Urinary bladder (tissue), 3 donors: ENCODE measurements at regions not wholly inside any gene's neighbourhood (a gene's known extent, or its start where the extent isn't known, plus 50 kb on each side); places are given as distances from the start of the nearest gene placed in this dataset.

Experiments
- DNase-seq: peaks from one replicate; pipeline ENCODE4 v3.0.0-alpha.2; 2015; ENCODE audit errors: extremely low spot score
- H3K27ac ChIP-seq: one replicate; pipeline ENCODE4 v1.5.1; 2013; ENCODE audit warnings: low read depth, mild to moderate bottlenecking, moderate library complexity
- H3K36me3 ChIP-seq: one replicate; pipeline ENCODE4 v1.6.1; 2013; ENCODE audit warnings: mild to moderate bottlenecking, moderate library complexity; ENCODE audit not compliant: insufficient read depth
- H3K4me1 ChIP-seq: one replicate; pipeline ENCODE4 v1.6.1; 2013; ENCODE audit warnings: mild to moderate bottlenecking, moderate library complexity; ENCODE audit not compliant: insufficient read depth
- H3K4me3 ChIP-seq: one replicate; pipeline ENCODE4 v1.5.1; 2013; ENCODE audit warnings: low read depth, low read length
- WGBS: extraction: QIAGEN DNeasy Blood & Tissue Kit; methylation state at CpG from one replicate; pipeline ENCODE4 v1.1.7; 2013; 5-methylcytosine and 5-hydroxymethylcytosine counted together
- donor health status: healthy with polysubstance abuse.
- donor health status: healthy.

DNA sequence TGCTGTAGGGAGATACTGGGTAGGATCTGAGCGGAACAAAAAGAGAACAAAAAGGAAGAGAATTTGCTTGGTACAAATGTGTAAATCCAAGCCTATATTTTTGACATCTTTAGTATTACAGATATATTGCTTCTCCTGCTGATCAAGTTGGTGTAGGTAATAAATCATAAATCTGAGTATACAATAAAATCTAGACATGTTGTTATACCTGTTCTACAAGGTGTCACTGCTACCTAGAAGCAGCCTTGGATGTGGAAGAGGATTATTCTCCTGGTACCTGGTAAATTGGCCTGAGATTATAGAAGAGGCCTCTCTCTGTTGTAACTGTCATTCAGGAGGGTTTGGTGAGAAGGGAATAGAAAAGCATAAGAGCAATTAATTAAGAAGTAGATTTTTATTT, 89.9 kb upstream of the LSM8 start:
- Histone ChIP-seq H3K27ac (no peak overlapping the region), H3K4me3 (no peak overlapping the region), H3K36me3 (no peaks in the 10 kb centered on the region), H3K4me1 (no peaks in the 10 kb centered on the region)
- DNase-seq: no peak
- WGBS: 90% methylated on average over 1 of the region's 1 CpG

DNA sequence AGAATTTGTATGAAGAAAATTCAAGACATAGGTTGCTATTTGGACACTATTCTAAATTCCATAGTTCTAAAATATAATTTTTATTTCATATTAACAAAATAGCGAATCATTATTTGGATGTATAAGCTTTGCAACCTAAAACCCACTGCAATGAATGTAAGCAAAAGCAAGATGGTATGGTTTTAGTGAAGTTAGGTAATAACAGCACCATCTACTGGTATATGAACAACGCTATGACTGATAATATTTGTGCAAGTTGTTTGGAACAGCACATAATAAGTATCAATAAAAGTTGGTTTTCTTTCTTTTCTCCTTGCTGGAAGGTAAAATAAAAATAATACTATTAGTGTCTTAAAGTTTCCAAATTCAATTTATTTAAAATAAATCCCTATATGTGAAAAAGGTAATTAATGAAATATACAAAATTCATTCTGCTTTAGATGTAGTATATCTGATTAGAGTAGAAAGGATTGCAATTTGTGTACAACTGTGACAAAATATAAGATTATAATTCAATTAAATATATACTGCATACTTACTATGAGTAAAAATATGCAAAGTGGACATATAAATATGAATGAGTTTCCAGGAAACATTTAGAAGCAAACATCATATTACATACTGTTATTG, 79.0 kb upstream of the LSM8 start:
- 12% methylated on average over 2 of the region's 2 CpGs for WGBS
- DNase-seq: no peak
- no peak overlapping the region for H3K27ac ChIP-seq

GRCh38 chr7:118109607-118110006, 74.4 kb upstream of the LSM8 start:
- WGBS: 95% methylated on average over 2 of the region's 2 CpGs
- no peaks in the 10 kb centered on the region for H3K4me1 ChIP-seq
- no peak for DNase-seq
- no peak overlapping the region for H3K27ac ChIP-seq
- no peak overlapping the region for H3K4me3 ChIP-seq
- no peaks in the 10 kb centered on the region for H3K36me3 ChIP-seq

More for the DNA sequence above, 79.0 kb upstream of the LSM8 start:
- Histone ChIP-seq H3K36me3 (no peaks in the 10 kb centered on the region), H3K4me1 (no peaks in the 10 kb centered on the region), H3K4me3 (no peak overlapping the region)

DNA sequence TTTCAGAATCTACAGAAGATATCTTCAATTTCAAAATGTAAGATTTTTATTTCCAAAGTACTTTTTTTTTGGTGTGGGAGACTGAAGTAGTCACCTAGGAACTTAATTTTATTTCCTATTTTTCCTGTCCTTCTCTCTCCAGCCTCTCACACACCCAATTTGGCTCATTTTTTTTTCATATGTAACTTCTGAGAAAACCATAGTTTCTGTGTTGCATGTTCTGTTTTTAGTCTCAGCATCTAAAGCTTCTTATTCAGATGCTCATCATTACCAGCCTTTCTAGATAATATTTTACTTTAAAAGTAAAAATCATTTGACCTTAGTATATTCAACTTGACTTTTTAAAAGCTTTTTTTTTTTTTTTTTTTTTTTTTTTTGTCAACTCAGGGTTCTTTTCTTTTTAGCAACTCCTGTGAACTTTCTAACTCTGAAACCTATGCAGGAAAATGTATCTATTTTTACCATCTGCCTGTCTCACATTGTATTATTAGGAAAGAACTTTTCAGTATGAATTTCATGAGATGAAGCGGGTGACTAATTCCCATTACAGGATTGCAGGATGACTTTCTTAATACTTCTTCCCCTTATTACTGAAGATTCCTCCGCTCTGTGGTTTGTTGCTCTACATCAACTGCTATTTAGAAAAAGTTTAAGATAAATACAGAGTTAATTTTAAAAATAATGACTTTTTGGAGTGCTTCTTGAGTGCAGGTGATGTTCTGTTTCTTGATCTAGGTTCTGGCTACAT, 73.6 kb upstream of the LSM8 start:
- WGBS: 96% methylated on average over 2 of the region's 2 CpGs
- H3K4me1 ChIP-seq: no peaks in the 10 kb centered on the region
- H3K4me3 ChIP-seq: no peak overlapping the region
- H3K27ac ChIP-seq: no peak overlapping the region
- DNase-seq: no peak
- H3K36me3 ChIP-seq: no peaks in the 10 kb centered on the region

DNA sequence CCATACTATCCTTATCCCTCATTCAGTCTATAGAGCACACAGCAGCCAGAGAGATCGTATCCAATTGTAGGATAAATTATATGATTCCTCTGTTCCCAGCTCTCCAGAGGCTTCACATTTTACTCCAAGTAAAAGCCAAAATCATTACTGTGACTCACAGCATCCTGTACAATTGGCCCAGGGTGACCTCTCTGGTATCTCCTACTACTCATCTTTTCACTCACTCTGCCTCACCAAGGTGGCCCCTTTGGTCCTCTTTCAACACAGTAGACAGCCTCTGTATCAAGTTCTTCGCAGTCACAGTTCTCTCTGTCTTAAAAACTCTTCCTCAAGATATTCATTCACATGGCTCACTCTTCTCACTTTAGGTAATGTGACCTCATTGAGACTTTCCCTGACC, 72.6 kb upstream of the LSM8 start:
- Histone ChIP-seq H3K4me1 (no peaks in the 10 kb centered on the region), H3K4me3 (no peak overlapping the region), H3K36me3 (no peaks in the 10 kb centered on the region), H3K27ac (no peak overlapping the region)
- 86% methylated on average over 2 of the region's 2 CpGs for WGBS
- DNase-seq: no peak

DNA sequence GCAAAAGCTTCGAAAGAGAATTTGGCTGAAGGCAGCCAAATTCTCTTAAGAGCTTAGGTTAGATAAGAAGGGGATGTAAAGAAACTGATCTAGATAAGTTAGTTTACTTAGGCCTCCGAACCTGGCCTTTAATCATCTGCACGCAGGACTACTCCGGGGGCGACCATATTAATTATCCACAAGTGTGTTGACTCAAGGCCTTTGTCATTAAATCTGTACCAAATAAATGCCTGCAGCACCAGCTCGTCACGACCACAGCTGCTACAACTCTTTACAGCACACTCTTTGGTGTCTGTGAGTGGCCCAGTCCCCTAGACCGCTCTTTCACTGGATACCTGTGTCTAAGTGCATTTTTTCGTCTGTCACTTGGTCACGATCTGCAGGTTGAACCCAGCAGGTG, 69.8 kb upstream of the LSM8 start:
- no peaks in the 10 kb centered on the region for H3K36me3 ChIP-seq
- 85% methylated on average over 10 of the region's 10 CpGs for WGBS
- no peak overlapping the region for H3K4me3 ChIP-seq
- H3K4me1 ChIP-seq: no peaks in the 10 kb centered on the region
- DNase-seq: no peak
- no peak overlapping the region for H3K27ac ChIP-seq

GRCh38 chr7:118129041-118129795, 54.7 kb upstream of the LSM8 start:
- Histone ChIP-seq H3K4me1 (no peaks in the 10 kb centered on the region), H3K4me3 (no peak overlapping the region), H3K27ac (no peak overlapping the region), H3K36me3 (no peaks in the 10 kb centered on the region)
- 69% methylated on average over 3 of the region's 3 CpGs for WGBS
- no peak for DNase-seq

DNA sequence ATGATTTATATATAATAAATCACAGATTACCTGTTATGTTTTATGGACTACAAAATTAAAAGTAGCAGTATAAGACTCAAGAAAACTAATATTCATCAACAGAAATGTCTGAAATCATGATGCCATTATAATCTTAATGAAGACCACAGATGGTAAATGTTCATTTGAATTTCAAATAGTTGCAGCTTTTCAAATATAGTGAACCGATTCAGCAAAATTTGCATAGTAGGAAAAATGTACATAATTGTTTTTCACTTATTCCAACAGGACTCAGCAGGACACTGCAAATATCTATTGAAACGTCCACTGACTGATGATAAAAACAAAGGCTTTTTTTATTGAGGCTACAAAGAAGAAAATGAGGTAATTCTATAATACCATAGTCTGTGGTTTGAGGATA, 51.2 kb upstream of the LSM8 start:
- Histone ChIP-seq H3K36me3 (no peaks in the 10 kb centered on the region), H3K4me1 (no peaks in the 10 kb centered on the region), H3K27ac (no peak overlapping the region), H3K4me3 (no peak overlapping the region)
- WGBS: 64% methylated on average over 2 of the region's 2 CpGs
- no peak for DNase-seq
